HuH-7 (cell line): ENCODE measurements at regions not wholly inside any gene's neighbourhood (a gene's known extent, or its start where the extent isn't known, plus 50 kb on each side); places are given as distances from the start of the nearest gene placed in this dataset.
A peak's percentile ranks its signal among the peaks of the same experiment; 100 is the strongest.

ENCODE experiments used
- DNase-seq: peaks from one replicate; pipeline ENCODE4 v3.0.0; 2011; ENCODE audit warnings: low spot score

GRCh38 chr6:168908887-168909286 lies 344.8 kb downstream of the THBS2 start:
- no peak for DNase-seq

GRCh38 chr6:168908166-168908565 lies 345.5 kb downstream of the THBS2 start:
- DNase-seq, result no peak

DNA sequence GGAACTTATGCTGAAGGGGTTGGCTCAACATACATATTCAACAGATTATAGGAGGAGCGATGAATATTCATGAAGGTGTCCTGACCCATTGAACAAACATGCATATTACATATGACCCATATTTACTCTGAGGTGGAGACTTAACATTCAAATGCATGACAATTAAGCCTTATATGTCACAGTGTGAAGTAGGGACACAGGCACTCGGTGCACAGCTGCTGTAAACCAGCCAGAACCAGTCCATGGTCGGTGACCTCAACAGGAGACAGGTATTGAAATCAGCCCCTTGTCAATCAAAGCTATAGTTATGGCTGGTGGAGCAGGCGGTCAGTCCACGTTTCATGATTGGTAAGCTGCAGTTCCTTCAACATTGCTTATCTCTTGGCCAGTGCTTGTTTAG lies 347.3 kb downstream of the THBS2 start:
- DNase-seq, result no peak

GRCh38 chr6:168905451-168906090 lies 348.1 kb downstream of the THBS2 start:
- DNase-seq, result no peak

DNA sequence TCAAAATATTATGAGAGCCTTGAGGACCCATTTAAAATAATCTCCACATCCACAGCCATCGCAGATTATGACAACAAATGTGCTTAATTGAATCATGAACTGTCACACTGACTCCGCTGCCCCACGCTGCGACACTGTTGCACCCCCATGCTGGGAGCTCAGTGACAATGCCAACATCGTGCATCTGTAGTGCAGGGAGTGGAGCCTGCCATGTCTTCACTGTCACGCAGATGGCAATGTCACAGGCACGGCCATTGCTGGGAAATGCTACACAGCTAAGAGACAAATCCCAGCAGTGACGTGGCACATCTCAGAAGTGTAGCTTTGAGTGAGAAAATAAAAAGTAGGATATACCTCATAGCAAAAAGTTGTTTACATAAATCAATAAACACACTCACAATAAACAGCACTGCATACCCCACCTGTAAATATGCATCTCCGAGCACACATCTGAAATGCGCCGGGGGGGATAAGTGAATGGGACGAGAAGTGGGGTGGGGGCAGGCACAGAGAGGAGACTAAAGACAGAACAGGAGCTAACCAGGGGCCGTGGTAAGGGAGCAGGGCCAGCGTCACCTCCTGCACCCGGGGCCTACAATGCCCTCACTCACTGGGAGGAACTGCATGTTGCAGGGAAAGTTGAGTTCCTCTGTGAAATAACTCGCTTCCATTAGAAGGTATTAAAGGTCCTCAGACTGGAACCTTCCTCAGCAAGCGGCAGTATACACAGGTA lies 349.9 kb downstream of the THBS2 start:
- DNase-seq, result no peak

DNA sequence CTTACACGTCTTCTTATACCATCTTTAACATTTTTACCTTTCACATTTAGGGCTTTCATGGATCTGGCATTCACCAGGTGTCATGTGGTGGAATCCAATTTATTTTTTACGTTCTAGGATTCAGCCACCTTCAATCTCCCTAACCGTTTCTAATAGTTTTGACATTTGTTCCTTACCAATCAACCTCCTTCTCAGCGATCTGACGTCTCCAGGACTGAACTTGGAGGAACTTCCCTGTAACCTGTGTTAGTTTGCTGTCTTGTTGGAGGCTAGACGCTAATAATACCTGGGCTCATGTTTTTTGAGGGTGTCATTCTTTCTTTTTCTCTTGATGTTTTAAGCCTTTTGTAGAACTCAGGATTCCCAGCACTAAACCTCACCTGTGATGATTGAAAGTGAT lies 351.6 kb downstream of the THBS2 start:
- no peak for DNase-seq

DNA sequence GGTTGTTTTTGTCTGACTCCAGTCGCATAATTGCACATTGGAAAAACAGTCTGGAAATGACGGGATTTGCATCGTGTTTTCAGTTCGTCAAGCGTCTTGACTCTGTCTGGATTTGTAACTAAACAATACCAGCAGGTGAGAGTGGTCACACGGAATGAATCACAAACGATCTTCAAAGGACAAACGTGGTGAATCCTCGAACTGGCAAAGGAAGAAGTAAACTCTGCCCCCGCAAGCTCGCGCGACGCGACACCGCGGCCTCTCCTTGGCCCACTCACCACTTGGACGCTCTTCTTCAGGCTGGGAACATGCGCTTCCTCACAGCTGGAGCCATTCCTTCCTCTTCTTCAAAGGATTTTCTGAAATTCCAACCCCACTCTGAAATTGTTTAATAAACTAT lies 352.6 kb downstream of the THBS2 start:
- DNase-seq, result no peak

DNA sequence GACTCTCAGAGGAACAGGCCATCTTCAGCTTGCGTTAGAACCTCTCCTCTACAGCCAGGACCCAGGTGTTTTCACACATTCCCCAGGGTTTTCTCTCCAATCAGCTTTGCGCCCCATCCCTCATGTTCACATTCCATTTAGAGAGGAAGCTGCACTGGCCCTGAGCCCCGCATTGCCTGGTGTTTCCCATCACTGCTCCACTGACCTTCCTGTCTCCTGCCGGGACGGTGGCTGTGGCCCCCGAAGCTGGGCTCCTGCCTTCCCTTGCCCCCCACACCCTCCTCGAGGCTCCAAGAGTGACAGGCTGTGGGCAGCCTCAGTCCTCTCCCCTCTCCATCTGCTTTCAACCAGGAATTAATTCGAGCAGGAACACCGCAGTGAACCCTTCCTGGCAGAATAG lies 357.3 kb downstream of the THBS2 start:
- no peak for DNase-seq

GRCh38 chr6:168895102-168895812 lies 358.4 kb downstream of the THBS2 start:
- peak; percentile 98 for DNase-seq

- DNase-seq, result no peak
Observed at GRCh38 chr6:168892031-168892430, 361.6 kb downstream of the THBS2 start.

DNA sequence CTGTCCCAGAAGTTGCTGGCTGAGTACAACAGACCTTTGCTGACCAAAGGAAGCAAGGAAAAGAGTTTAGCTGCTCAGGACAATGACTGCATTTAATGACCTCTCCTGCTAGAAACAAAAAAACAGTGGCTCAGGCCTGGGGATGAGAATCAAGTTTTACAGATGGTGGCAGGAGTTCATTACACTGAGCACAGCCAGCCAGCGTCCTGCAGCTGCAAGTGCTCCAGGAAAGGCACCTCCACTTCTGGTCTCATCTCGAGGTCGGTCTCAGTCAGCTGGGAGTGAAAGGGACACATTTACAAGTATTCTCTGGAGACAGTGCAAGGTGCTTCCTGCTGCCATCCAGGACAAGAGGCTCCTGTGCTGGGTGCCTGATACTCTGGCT lies 362.7 kb downstream of the THBS2 start:
- no peak for DNase-seq

- DNase-seq, result no peak
Observed at GRCh38 chr6:168890306-168890980, 363.2 kb downstream of the THBS2 start.

DNA sequence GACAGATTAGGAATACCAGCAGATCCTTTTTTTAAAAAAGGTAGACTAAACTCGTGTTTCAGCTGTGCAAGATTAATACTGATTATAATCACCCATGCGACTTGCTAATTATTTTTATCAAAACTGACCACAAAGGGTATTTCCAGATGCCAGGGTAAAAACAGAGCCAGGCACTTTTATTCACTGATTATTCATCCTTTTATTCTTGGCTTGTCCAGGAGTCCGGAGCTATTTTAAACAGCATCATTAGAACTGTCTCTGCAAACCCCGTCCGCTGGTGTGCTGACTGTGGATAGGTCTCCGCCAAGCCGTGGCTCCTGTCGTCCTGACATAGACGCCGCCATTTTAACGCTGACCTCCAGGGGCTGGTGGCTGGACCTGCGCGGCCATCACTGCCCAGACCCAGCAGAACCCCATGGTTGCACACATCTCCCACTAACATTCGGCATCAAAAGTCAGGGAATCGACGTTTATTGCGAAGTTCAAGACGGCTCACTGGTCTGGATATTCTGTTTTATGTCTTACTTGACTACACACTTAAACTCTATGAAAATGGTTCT lies 364.8 kb downstream of the THBS2 start:
- DNase-seq, result no peak

DNA sequence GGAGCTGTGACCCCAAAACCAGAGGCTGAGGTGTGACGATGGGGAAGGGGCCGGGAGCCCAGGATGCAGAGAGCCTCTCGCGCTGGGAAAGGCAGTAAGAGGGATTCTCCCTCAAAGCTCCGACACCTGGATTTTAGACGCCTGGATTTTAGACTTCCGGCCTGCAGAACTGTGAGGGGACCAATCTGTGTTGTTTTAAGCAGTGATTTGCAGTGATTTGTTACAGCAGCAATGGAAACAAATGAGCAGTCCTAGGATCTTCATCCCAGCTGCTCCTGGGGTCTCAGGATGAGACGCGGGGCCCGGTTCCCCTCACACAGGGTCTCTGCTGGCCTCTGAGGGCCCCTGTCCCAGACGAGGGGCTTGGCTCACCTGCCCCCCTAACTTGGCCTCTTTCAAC lies 365.5 kb downstream of the THBS2 start:
- DNase-seq, result no peak

DNA sequence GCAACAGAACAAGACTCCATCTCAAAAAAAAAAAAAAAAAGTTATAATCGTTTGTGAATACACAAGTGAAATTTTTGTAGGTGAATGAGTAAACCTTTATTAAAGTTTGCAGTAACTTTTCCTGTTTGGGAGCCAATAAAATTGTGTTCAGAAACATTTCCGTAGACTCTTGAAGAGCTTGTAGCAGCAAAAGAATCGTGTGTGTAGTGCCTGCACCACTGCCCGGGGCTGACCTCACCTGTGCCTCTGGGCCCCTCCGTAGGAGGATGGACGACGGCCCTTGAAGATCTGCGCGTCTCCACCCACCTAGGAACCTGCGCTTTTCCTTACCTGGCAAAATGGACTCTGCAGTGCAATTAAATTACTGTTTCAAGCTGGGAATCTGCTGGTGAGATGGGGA lies 366.0 kb downstream of the THBS2 start:
- no peak for DNase-seq

DNA sequence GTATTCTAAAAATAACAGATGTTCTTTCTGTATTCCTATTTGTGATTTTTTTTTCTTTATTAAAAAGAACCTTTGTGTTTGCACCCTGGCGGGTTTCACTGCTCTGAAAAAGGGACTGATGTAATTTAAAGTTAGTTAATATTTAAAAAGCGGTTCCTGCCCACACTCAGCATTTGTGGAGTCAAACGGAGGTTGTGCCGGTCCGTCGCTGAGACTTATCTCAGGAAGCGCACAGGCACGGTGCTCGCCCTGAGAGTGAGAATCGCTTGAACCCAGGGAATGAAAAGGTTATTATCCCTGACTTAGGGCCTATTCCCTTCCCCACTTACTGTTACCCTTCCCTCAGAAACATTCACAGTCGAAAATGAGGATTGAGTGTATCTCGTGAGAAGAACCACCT lies 366.7 kb downstream of the THBS2 start:
- no peak for DNase-seq

- DNase-seq, result no peak
Observed at GRCh38 chr6:168885751-168886742, 367.6 kb downstream of the THBS2 start.

DNA sequence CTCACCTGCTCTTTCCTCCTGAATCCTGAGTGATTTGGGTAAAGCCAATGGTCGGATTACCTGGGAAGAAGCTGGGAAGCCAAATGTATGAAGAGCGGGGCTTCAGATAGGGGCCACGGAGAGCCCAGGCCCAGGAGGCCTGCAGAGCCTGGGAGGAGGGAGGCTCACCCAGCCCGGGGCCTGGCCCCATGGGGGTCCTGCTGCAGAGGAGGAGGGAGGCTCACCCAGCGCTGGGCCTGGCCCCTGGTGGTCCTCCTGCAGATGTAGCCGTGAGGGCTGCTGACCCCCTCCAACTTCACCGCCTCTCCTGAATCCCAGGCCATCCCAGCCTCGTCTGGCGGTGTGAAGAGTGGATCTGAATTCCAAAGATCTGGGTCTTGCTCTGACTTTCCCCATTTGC lies 368.4 kb downstream of the THBS2 start:
- no peak for DNase-seq

GRCh38 chr6:168884646-168885086 lies 369.0 kb downstream of the THBS2 start:
- peak; percentile 96 for DNase-seq

- no peak for DNase-seq
Observed at GRCh38 chr6:168884050-168884645, 369.5 kb downstream of the THBS2 start.
